NCI-H1048 (cell line): ENCODE measurements at regions not wholly inside any gene's neighbourhood (a gene's known extent, or its start where the extent isn't known, plus 50 kb on each side); places are given as distances from the start of the nearest gene placed in this dataset.
"Not testable (repeated sequence)": the region's sequence is repeated elsewhere in the genome, so short reads cannot be mapped to it uniquely, and the experiment has no call there.

ENCODE experiments used
- DNase-seq: peaks from one replicate; lab custom pipeline; 2025; lab: John Stamatoyannopoulos, UW

DNA sequence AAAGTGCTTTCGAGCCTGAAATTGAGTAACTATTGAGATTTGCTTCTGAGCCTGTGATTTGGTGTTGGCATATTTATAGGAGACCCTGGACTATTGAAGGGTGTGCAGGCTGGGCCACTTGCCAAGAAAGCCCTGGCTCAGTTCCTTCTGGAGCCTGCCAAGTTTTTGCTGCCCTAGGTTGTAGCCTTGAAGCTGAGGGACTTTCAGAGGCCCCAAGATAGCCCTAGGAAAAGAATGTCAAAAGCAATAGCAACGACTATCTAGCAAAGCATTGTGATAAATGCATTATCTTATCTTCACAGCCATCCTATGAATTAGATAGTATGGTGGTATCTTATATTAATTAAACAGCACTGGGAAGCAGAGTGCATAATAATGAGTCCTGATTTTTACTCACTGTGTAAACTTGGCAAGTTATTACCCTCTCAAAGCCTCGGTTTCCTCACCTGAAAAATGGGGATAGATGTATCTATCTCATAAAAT lies 473.7 kb upstream of the PODXL start:
- DNase-seq: no peak

- DNase-seq: no peak
Measured at GRCh38 chr7:132029369-132030085, 473.1 kb upstream of the PODXL start.

DNA sequence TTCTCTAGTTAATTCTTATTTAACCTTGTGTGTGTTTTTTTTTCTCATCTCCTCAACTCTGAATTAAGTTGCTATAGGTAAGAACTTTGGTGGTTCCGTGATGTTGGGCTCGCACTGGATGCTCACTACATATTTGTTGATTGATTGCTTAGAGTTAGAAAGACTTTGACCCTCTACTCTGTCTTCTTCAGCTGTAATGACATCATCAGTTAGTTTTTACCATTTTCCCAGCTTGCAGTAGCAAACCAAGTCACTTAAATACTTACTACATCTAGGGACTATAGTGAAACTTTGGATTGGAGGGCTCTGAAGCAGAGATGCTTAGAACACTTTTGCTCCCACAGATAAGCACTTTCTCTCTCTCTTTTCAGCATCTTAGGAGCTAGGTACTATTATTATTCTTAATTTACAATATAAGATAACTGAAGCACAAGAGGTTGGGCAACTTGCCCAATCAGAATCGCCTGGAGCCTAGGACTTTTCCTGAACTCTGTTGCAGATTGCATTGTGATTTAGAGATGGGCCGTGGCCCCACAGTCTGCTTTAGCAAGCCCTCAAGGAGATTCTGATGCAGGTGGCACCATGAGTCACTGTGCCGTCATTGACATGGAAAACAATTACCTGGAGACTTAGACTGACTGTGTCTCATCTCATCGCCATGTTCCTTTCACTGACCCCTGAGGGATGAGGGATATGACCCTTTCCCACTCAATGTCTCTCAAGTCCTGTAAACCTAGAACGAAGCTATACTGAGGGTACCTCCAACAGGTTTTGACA lies 471.9 kb upstream of the PODXL start:
- DNase-seq: no peak

DNA sequence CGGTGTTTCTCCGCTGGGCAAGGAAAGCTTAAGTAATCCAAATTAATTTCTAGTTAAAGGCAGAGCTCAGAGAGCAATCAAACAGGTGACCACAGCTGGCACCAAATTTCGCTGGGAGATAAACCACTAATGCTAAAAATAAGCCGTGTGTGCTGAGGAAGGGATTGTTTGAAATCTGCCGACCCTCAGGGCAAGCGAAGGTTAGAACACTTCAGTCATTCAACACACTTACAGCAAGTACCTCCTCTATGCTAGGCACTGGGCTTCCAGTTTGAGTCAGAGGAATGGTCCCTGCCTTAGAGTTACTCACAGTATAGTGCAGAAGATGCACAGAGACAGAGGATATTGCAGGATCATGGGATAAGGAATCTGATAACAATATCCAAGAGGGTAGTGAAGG lies 467.9 kb upstream of the PODXL start:
- no peak for DNase-seq

DNA sequence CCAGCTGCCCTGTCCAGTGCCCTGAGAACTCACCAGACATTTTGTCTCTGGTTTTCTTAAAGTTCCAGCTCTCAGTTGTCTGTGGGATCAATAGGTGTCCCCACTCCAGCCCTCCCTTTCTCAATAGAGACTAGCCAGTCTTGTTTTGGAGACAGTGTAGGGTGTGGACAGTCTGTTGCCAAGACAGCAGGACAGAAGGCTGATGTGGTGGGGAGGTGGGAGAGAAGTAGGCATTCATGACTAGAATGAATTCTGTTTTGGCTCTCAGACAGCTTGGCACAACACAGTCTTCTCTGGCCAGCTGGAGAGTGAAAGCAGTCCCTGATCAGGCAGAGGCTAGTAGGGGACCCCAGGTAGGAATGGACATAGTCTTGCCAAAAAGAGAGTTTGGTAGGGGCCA lies 467.0 kb upstream of the PODXL start:
- no peak for DNase-seq

DNA sequence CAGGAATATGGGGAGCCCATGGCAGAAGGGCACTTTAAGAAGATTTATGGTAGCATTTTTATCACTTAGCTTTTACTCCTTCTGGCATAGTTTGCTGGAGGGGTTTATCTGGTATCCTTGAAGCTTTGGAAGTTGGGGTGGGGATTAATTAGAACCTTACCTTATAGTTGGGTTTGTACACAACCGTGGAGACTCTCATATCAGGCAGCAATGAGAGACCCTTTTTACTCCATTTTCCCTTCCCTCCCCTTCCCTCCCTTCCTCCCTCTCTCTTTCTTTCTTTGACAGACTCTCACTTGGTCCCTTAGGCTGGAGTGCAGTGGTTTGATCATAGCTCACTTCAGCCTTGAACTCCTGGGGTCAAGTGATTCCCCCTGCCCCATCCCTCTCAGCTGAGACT lies 465.8 kb upstream of the PODXL start:
- DNase-seq: no peak

DNA sequence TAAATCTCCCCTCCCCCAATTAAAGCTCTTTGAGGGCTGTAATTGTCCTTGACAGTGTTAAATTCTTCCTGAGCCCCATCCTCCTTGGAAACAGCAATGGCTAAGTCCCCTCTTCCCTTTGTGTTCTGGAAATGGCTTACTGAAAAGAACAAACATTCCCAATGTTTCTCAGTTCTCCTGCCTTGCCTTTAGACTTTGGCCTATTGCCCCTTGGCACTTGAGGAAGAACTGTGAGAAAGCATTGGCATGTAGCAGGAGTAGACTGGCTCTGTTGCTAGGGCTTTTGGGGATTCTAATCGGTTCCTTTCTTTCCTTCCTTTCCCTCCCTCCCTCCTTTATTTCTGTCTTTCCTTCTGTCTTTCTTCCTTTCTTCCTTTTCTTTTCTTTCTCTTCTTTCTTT lies 463.3 kb upstream of the PODXL start:
- DNase-seq: no peak

DNA sequence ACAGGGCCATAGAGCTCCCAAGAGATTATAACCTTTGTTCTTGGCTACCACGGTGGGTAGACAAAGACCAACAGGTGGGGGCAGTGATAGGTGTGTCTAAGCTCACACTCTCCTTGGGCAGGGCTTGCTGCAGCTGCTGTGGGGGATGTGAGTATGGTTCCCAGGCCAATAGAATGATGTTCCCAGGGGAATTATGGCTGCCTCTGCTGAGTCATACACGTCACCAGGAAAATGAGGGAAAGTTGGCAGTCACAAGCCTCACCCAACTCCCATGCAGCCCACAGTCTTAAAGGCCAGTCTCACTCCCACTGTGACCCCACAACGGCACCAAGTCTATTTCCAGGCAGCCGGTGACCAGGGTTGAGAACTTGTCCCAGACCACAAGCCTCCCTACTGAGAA lies 453.4 kb upstream of the PODXL start:
- DNase-seq: no peak

DNA sequence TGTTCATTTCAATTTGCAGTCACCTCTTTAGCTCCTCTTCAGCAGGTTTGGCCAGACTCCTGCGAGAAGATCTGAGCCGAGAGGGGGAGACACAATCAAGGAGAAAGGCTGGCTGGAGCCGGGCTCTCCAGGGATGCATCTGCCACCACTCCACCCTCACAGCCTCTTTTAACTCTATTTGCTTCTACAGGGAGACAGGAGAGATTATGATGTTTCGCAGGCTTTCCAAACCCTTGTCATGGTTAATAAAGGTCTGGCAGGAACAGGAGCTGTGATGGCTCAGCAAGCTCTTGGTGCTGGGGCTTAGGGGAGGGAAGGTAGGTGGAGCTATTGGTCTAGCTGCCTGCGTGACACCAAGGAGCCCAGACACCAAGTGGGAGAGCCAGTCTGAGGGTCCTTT lies 448.1 kb upstream of the PODXL start:
- no peak for DNase-seq

DNA sequence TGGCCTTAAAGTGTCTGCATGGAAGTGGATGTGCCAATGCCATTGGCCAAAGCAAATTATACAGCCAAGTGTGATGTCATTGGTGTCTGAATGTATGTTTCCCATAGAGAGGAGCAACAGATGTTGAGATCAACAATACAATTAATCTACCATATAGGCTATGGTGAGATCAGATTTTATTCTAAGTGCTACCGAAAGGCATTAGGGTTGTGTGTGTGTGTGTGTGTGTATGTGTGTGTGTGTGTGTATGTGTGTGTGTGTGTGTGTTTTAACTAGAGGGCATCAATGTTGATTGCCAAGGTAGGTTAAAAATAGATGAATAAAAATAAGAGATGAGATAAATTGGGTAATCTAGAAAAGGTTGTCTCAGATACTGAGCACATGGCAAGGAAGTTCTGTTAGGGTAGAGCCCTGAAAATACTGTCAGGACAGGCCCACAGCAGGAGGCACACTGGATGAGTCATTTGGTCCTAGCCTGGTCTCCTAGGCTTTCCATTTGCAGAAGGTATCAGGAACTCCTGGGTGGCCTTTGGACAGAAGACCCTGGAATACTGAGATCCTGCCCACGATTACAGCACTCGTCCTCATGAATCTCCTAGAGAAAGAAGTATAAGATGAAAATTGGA lies 446.0 kb upstream of the PODXL start:
- DNase-seq: no peak

DNA sequence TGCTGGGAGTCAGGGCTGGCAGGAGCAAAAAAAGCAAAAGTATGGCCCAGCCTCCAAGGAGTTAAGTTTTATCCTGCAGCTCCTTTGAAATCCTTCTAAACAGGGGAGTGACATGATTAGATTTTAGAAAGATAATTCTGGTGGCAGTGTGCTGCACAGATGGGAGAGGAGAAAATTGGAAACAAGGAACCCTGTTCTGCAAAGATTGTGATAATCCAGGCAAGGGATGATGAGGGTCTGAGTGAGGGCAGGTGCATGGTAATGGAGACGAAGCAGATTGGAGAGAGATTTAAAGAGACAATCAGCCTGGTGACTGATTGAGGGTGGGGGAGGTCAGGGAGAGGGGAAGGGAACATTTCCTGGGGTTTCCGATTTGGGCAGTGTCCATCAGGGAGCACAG lies 444.7 kb upstream of the PODXL start:
- DNase-seq: no peak

DNA sequence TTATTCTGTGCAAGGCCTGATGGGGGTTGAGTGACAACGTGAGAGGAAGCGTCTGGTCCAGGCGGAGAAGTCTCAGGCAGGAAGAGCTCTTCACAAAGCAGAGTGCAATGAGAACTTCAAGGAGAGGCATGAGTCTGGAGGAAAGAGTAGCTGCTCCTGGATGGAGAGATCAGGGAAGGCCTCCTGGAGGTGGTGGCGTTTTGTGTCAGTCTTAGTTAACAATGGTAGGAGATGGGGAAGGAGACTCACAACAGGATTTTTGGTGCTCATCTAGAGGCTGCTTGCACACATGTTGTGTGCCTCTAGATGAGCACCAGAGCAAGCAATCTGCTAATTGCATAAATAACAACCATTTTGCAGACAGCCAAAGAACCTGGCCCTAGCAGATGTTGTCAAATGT lies 442.8 kb upstream of the PODXL start:
- no peak for DNase-seq

DNA sequence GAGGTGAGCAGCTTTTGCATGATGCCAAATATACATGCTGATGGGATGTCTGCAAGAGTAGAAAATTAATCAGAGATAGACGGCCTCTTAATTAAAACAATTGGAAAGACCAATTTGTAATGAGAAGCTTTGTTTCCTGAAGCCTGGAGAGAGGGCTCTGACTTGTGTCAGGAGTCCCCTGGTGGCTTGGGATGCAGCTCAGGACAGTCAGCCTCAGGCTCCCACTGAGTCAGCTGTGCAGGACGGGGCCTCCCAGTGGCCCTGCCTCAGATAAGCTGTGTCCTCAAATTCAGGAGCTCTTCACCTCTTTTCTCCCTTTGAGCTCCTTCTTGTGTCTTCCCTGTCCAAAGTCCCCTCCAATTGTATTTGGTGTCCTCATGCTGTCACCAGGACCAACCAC lies 438.9 kb upstream of the PODXL start:
- DNase-seq: no peak

DNA sequence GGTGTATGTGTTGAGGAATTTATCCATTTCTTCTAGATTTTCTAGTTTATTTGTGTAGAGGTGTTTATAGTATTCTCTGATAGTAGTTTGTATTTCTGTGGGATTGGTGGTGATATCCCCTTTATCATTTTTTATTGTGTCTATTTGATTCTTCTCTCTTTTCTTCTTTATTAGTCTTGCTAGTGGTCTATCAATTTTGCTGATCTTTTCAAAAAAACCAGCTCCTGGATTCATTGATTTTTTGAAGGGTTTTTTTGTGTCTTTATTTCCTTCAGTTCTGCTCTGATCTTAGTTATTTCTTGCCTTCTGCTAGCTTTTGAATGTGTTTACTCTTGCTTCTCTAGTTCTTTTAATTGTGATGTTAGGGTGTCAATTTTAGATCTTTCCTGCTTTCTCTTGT lies 424.6 kb upstream of the PODXL start:
- DNase-seq: not testable (repeated sequence)

GRCh38 chr7:131978118-131978517 lies 421.7 kb upstream of the PODXL start:
- not testable (repeated sequence) for DNase-seq

GRCh38 chr7:131976411-131976810 lies 420.0 kb upstream of the PODXL start:
- no peak for DNase-seq

GRCh38 chr7:131974671-131975070 lies 418.2 kb upstream of the PODXL start:
- no peak for DNase-seq

DNA sequence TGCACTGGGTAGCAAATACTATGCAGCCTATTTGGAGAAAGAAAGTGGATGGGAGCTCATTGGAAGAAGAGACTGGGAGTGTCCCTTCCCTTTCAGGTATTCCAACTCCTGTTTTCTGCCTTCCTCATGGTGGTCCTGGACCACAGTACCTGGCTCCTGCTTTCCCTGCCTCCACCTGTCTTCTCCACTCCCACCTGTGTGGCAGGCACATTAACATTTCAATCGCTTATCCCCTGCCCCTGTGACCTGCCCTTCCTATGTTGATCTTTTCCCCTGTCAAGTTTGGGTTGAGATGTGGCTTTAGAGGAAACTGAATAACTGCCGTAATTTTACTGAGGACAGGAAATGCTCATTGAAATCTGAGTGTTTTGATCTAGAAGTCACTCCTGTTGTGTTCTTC lies 415.8 kb upstream of the PODXL start:
- no peak for DNase-seq

DNA sequence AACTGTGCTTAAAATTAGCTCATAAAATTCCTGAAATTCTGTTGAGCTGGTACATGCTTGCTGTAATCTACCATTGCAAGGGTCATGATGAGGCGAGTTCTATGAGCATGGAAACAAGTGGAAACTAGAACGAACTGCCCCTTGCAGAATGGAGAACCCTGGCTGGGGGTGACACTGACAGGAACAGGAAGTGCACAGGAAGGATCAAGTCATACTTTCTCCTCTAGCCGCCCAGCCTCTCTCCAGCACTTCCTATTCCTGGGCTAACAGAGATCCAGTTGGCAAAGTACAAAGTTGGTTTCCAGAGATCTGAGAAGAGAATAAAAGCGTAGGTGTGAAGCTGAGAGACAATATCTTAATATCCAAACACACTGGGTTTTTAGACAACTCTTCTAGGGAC lies 414.2 kb upstream of the PODXL start:
- DNase-seq: no peak

- no peak for DNase-seq
Measured at GRCh38 chr7:131969560-131969959, 413.1 kb upstream of the PODXL start.

- no peak for DNase-seq
Measured at GRCh38 chr7:131967216-131967730, 410.8 kb upstream of the PODXL start.

DNA sequence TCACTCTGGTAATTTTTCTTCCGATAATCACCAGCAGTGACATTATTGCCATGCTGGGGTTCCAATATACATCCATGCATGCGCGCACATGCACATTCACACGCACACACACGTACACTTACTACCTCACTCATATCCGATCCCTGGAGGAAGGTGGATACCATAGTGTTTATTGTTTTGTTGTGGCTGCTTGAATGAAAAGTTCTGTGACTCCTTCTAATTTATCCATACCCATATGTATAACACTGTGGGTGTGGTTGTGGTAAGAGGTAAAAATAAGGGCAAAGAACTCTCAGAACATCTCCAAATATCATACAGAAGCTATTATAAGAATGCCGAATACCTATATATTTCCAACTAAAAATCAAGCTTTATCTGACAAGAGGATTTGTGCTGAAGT lies 407.8 kb upstream of the PODXL start:
- DNase-seq: no peak
